ENCODE measurements at regions not wholly inside any gene's neighbourhood (a gene's known extent, or its start where the extent isn't known, plus 50 kb on each side); places are given as distances from the start of the nearest gene placed in this dataset.

- POLR2A ChIA-PET = no interaction called here
- H3K27ac Mint-ChIP-seq = no peak overlapping the region
- DNase-seq = no peak
- no peaks in the 10 kb centered on the region for H3K4me1 Mint-ChIP-seq
- intact Hi-C loops (cut with micrococcal nuclease) = no loop called here
- no peaks in the 10 kb centered on the region for H3K9me3 Mint-ChIP-seq
- peaks cover 11% of the 10 kb centered on the region for H3K27me3 Mint-ChIP-seq
- TF ChIP-seq CTCF (IDR thresholded peaks at IDR 0.05) = no peak
- H3K4me3 Mint-ChIP-seq = no peak overlapping the region
- no peak for ATAC-seq (ENCODE audit: low read depth)
- no peaks in the 10 kb centered on the region for H3K36me3 Mint-ChIP-seq (ENCODE audit: low read depth)
- CTCF ChIA-PET = no interaction called here
Observed at GRCh38 chr5:74179701-74180100, 460.8 kb downstream of the ENC1 start.

GRCh38 chr5:74179179-74179578 lies 461.3 kb downstream of the ENC1 start:
- peaks cover 8% of the 10 kb centered on the region for H3K27me3 Mint-ChIP-seq
- ATAC-seq (ENCODE audit: low read depth) (no peak), DNase-seq (no peak)
- TF ChIP-seq CTCF (IDR thresholded peaks at IDR 0.05) = no peak
- H3K27ac Mint-ChIP-seq = no peak overlapping the region
- POLR2A ChIA-PET = no interaction called here
- intact Hi-C loops (cut with micrococcal nuclease) = no loop called here
- H3K9me3 Mint-ChIP-seq = no peaks in the 10 kb centered on the region
- H3K4me3 Mint-ChIP-seq = no peak overlapping the region
- H3K36me3 Mint-ChIP-seq (ENCODE audit: low read depth) = no peaks in the 10 kb centered on the region
- CTCF ChIA-PET = no interaction called here
- no peaks in the 10 kb centered on the region for H3K4me1 Mint-ChIP-seq

- DNase-seq = no peak
- Mint-ChIP-seq H3K9me3 (no peaks in the 10 kb centered on the region), H3K27me3 (peaks cover 8% of the 10 kb centered on the region), H3K36me3 (ENCODE audit: low read depth) (no peaks in the 10 kb centered on the region), H3K4me3 (no peak overlapping the region), H3K27ac (no peak overlapping the region), H3K4me1 (no peaks in the 10 kb centered on the region)
- no peak for ATAC-seq (ENCODE audit: low read depth)
- no peak for TF ChIP-seq CTCF (IDR thresholded peaks at IDR 0.05)
- CTCF ChIA-PET = no interaction called here
- intact Hi-C loops (cut with micrococcal nuclease) = no loop called here
- POLR2A ChIA-PET = no interaction called here
Observed at GRCh38 chr5:74177961-74178360, 462.6 kb downstream of the ENC1 start.

GRCh38 chr5:74174366-74174765 lies 466.2 kb downstream of the ENC1 start:
- Mint-ChIP-seq H3K4me3 (no peak overlapping the region), H3K27me3 (peaks cover 6% of the 10 kb centered on the region), H3K9me3 (no peaks in the 10 kb centered on the region), H3K36me3 (ENCODE audit: low read depth) (no peaks in the 10 kb centered on the region), H3K4me1 (no peaks in the 10 kb centered on the region), H3K27ac (no peak overlapping the region)
- ChIA-PET CTCF (no interaction called here), POLR2A (no interaction called here)
- ATAC-seq (ENCODE audit: low read depth) = no peak
- intact Hi-C loops (cut with micrococcal nuclease) = no loop called here
- TF ChIP-seq CTCF (IDR thresholded peaks at IDR 0.05) = no peak
- no peak for DNase-seq

GRCh38 chr5:74173665-74174064 lies 466.9 kb downstream of the ENC1 start:
- CTCF ChIA-PET = no interaction called here
- TF ChIP-seq CTCF (IDR thresholded peaks at IDR 0.05) = no peak
- H3K27ac Mint-ChIP-seq = no peak overlapping the region

More at GRCh38 chr5:74173665-74174064, 466.9 kb downstream of the ENC1 start:
- no peaks in the 10 kb centered on the region for H3K9me3 Mint-ChIP-seq
- no peak overlapping the region for H3K4me3 Mint-ChIP-seq
- ATAC-seq (ENCODE audit: low read depth) (no peak), DNase-seq (no peak)
- peaks cover 6% of the 10 kb centered on the region for H3K27me3 Mint-ChIP-seq
- POLR2A ChIA-PET = no interaction called here
- no peaks in the 10 kb centered on the region for H3K36me3 Mint-ChIP-seq (ENCODE audit: low read depth)
- H3K4me1 Mint-ChIP-seq = no peaks in the 10 kb centered on the region
- intact Hi-C loops (cut with micrococcal nuclease) = no loop called here

All from activated B cell treated with CpG ODN at 0.5 μM for 24 hours (primary cell).